ENCODE measurements at regions not wholly inside any gene's neighbourhood (a gene's known extent, or its start where the extent isn't known, plus 50 kb on each side); places are given as distances from the start of the nearest gene placed in this dataset.
"Not testable (repeated sequence)": the region's sequence is repeated elsewhere in the genome, so short reads cannot be mapped to it uniquely, and the experiment has no call there.

- no peaks in the 10 kb centered on the region for H3K9me3 Mint-ChIP-seq
- no peaks in the 10 kb centered on the region for H3K36me3 Mint-ChIP-seq (ENCODE audit: low read depth)
- H3K4me3 Mint-ChIP-seq, result no peak overlapping the region
- TF ChIP-seq CTCF (conservative IDR thresholded peaks at IDR 0.05), result no peak
- no peak for DNase-seq (ENCODE audit: low read depth, low spot score)
- no peaks in the 10 kb centered on the region for H3K27me3 Mint-ChIP-seq (ENCODE audit: low read depth)
- H3K4me1 Mint-ChIP-seq, result peaks cover 16% of the 10 kb centered on the region
- no peak overlapping the region for H3K27ac Mint-ChIP-seq (ENCODE audit: unreplicated experiment)
These were observed 254.8 kb upstream of the SULF2 start for GRCh38 chr20:48040051-48040450.

GRCh38 chr20:48039514-48039913 is 254.2 kb upstream of the SULF2 start:
- TF ChIP-seq CTCF (conservative IDR thresholded peaks at IDR 0.05), result no peak

GRCh38 chr20:48038713-48039112 is 253.4 kb upstream of the SULF2 start:
- Mint-ChIP-seq H3K27me3 (ENCODE audit: low read depth) (no peaks in the 10 kb centered on the region), H3K4me1 (peaks cover 16% of the 10 kb centered on the region), H3K36me3 (ENCODE audit: low read depth) (no peaks in the 10 kb centered on the region), H3K9me3 (no peaks in the 10 kb centered on the region), H3K4me3 (no peak overlapping the region), H3K27ac (ENCODE audit: unreplicated experiment) (no peak overlapping the region)
- DNase-seq (ENCODE audit: low read depth, low spot score), result no peak
- TF ChIP-seq CTCF (conservative IDR thresholded peaks at IDR 0.05), result no peak

More at GRCh38 chr20:48039514-48039913, 254.2 kb upstream of the SULF2 start:
- Mint-ChIP-seq H3K4me1 (peaks cover 16% of the 10 kb centered on the region), H3K36me3 (ENCODE audit: low read depth) (no peaks in the 10 kb centered on the region), H3K27me3 (ENCODE audit: low read depth) (no peaks in the 10 kb centered on the region), H3K9me3 (no peaks in the 10 kb centered on the region), H3K27ac (ENCODE audit: unreplicated experiment) (no peak overlapping the region), H3K4me3 (no peak overlapping the region)
- DNase-seq (ENCODE audit: low read depth, low spot score), result no peak

GRCh38 chr20:48037798-48038197 is 252.5 kb upstream of the SULF2 start:
- not testable (repeated sequence) for H3K9me3 Mint-ChIP-seq; DNase-seq (ENCODE audit: low read depth, low spot score); H3K27ac Mint-ChIP-seq (ENCODE audit: unreplicated experiment); H3K36me3 Mint-ChIP-seq (ENCODE audit: low read depth); H3K27me3 Mint-ChIP-seq (ENCODE audit: low read depth); H3K4me3 Mint-ChIP-seq
- H3K4me1 Mint-ChIP-seq, result peaks cover 16% of the 10 kb centered on the region

- TF ChIP-seq CTCF (conservative IDR thresholded peaks at IDR 0.05), result no peak
- Mint-ChIP-seq H3K27ac (ENCODE audit: unreplicated experiment) (no peak overlapping the region), H3K27me3 (ENCODE audit: low read depth) (no peaks in the 10 kb centered on the region), H3K9me3 (no peaks in the 10 kb centered on the region), H3K4me1 (peaks cover 18% of the 10 kb centered on the region), H3K4me3 (no peak overlapping the region), H3K36me3 (ENCODE audit: low read depth) (no peaks in the 10 kb centered on the region)
- DNase-seq (ENCODE audit: low read depth, low spot score), result no peak
These were observed 250.9 kb upstream of the SULF2 start for GRCh38 chr20:48035961-48036731.

GRCh38 chr20:48034751-48035150 is 249.5 kb upstream of the SULF2 start:
- Mint-ChIP-seq H3K36me3 (ENCODE audit: low read depth) (no peaks in the 10 kb centered on the region), H3K27me3 (ENCODE audit: low read depth) (no peaks in the 10 kb centered on the region), H3K9me3 (no peaks in the 10 kb centered on the region), H3K4me3 (no peak overlapping the region), H3K27ac (ENCODE audit: unreplicated experiment) (peak overlapping the region; percentile 83), H3K4me1 (peaks cover 22% of the 10 kb centered on the region)
- DNase-seq (ENCODE audit: low read depth, low spot score), result no peak
- no peak for TF ChIP-seq CTCF (conservative IDR thresholded peaks at IDR 0.05)

- H3K36me3 Mint-ChIP-seq (ENCODE audit: low read depth); H3K9me3 Mint-ChIP-seq; H3K4me3 Mint-ChIP-seq; H3K27ac Mint-ChIP-seq (ENCODE audit: unreplicated experiment); H3K27me3 Mint-ChIP-seq (ENCODE audit: low read depth); DNase-seq (ENCODE audit: low read depth, low spot score): not testable (repeated sequence)
- peaks cover 19% of the 10 kb centered on the region for H3K4me1 Mint-ChIP-seq
These were observed 247.7 kb upstream of the SULF2 start for GRCh38 chr20:48033005-48033404.
